Endothelial cell of umbilical vein (primary cell): ENCODE measurements at regions not wholly inside any gene's neighbourhood (a gene's known extent, or its start where the extent isn't known, plus 50 kb on each side); places are given as distances from the start of the nearest gene placed in this dataset.
"Not testable (repeated sequence)": the region's sequence is repeated elsewhere in the genome, so short reads cannot be mapped to it uniquely, and the experiment has no call there.

Experiments
- BruUV-seq: library from RNA; stranded (reverse); fragments of 400-500 nt; replicated peaks from 2 replicates; lab custom pipeline; 2021; lab: Mats Ljungman, UMichigan
- CTCF ChIA-PET: fragments of 300-600, 350-600 bp; sonication (Branson Sonifier 250); formaldehyde crosslinking; loops from one replicate; lab custom pipeline; 2021; ENCODE audit warnings: antibody characterized with exemption, inconsistent platforms; lab: Charles Lee
- POLR2A ChIA-PET: fragments of 300-600, 350-600 bp; sonication (Branson Sonifier 250); formaldehyde crosslinking; loops from one replicate; lab custom pipeline; 2021; ENCODE audit warnings: antibody characterized with exemption, inconsistent platforms; lab: Charles Lee
- DNase-seq: peaks from one replicate; pipeline ENCODE4 v3.0.0-alpha.2; 2011; ENCODE audit warnings: low read depth, low spot score
- FAIRE-seq: peaks from 2 replicates; lab custom pipeline; 2011; peaks lifted over from hg19 to GRCh38; lab: Jason Lieb, UNC
- H2AFZ ChIP-seq: 2 replicates; pipeline ENCODE4 v1.6.0; 2012; ENCODE audit warnings: low read depth, low read length, control low read depth, inconsistent platforms
- H3K27ac ChIP-seq: 2 replicates; pipeline ENCODE4 v1.5.1; 2011; ENCODE audit warnings: low read depth, mild to moderate bottlenecking, control low read depth, low read length, moderate library complexity; ENCODE audit not compliant: insufficient read depth
- H3K27me3 ChIP-seq, 2 experiments: 2 replicates each; pipeline versions ENCODE4 v1.6.0 to v1.6.1; 2011; ENCODE audit warnings: low read length in 2 of 2, mixed read lengths in 1 of 2; ENCODE audit not compliant: control insufficient read depth in 2 of 2, insufficient read depth in 2 of 2
- H3K36me3 ChIP-seq, 2 experiments: 2 replicates in 1 of 2; 3 replicates in 1 of 2; pipeline ENCODE4 v1.5.1; 2011; ENCODE audit warnings: low read length in 2 of 2, mild to moderate bottlenecking in 1 of 2, moderate library complexity in 1 of 2; ENCODE audit not compliant: control insufficient read depth in 2 of 2, insufficient read depth in 2 of 2; ENCODE audit errors: extremely low read depth in 1 of 2
- H3K4me1 ChIP-seq: 3 replicates; pipeline ENCODE4 v1.5.1; 2011; ENCODE audit warnings: mild to moderate bottlenecking, low read length; ENCODE audit not compliant: control insufficient read depth, insufficient read depth; ENCODE audit errors: extremely low read depth
- H3K4me2 ChIP-seq: 2 replicates; pipeline ENCODE4 v1.6.1; 2011; ENCODE audit warnings: low read length, control low read depth, mixed read lengths; ENCODE audit not compliant: insufficient read depth
- H3K4me3 ChIP-seq, 3 experiments: fragments of 200-600 bp in 1 of 3; sonication (generic), shearing (Covaris generic) in 1 of 3; replicated peaks in 1 of 3; 2 replicates each; pipeline ENCODE4 v1.5.1; 2011 to 2016; ENCODE audit warnings: control low read depth in 3 of 3, low read length in 3 of 3, mild to moderate bottlenecking in 2 of 3, inconsistent platforms in 1 of 3, low read depth in 1 of 3, moderate library complexity in 1 of 3; ENCODE audit not compliant: insufficient read depth in 1 of 3
- H3K79me2 ChIP-seq: 2 replicates; pipeline ENCODE4 v1.6.0; 2012; ENCODE audit warnings: low read length, inconsistent platforms; ENCODE audit not compliant: control insufficient read depth, insufficient read depth
- H3K9ac ChIP-seq: replicated peaks from 2 replicates; pipeline ENCODE3; 2011; ENCODE audit warnings: low read length, control low read depth; ENCODE audit not compliant: insufficient read depth; ENCODE audit errors: extremely low read depth
- H3K9me1 ChIP-seq: replicated peaks from 3 replicates; pipeline ENCODE4 v1.6.0; 2011; ENCODE audit warnings: mild to moderate bottlenecking, low read length; ENCODE audit not compliant: control insufficient read depth, insufficient read depth; ENCODE audit errors: extremely low read depth
- H3K9me3 ChIP-seq: replicated peaks from 2 replicates; pipeline ENCODE4 v1.5.1; 2012; ENCODE audit warnings: low read length, inconsistent platforms; ENCODE audit not compliant: control insufficient read depth, insufficient read depth
- H4K20me1 ChIP-seq: replicated peaks from 2 replicates; pipeline ENCODE3; 2011; ENCODE audit warnings: mild to moderate bottlenecking, low read length; ENCODE audit not compliant: control insufficient read depth, insufficient read depth; ENCODE audit errors: extremely low read depth
- EZH2 ChIP-seq: IDR thresholded peaks from 2 replicates; pipeline ENCODE4 v1.6.1; 2012; ENCODE audit warnings: borderline replicate concordance, low read depth, mild to moderate bottlenecking, moderate library complexity, low read length, inconsistent platforms; ENCODE audit not compliant: severe bottlenecking
- FOS ChIP-seq: IDR thresholded peaks from 2 replicates; pipeline ENCODE4 v1.6.1; 2011; ENCODE audit warnings: mild to moderate bottlenecking, low read length, moderate library complexity, borderline replicate concordance; ENCODE audit not compliant: insufficient read depth
- GATA2 ChIP-seq: IDR thresholded peaks from 2 replicates; pipeline ENCODE4 v1.7.0; 2011; ENCODE audit warnings: low read depth, mild to moderate bottlenecking, moderate library complexity, mixed read lengths, low read length; ENCODE audit not compliant: insufficient read length, insufficient read depth
- JUN ChIP-seq: IDR thresholded peaks from 2 replicates; pipeline ENCODE4 v1.6.1; 2011; ENCODE audit warnings: borderline replicate concordance, low read depth; ENCODE audit not compliant: insufficient read length, insufficient read depth
- MYC ChIP-seq: IDR thresholded peaks from one replicate; pipeline ENCODE4 v1.6.1; 2011; ENCODE audit warnings: mild to moderate bottlenecking, low read depth, low read length
- POLR2A ChIP-seq: IDR thresholded peaks from 2 replicates; pipeline ENCODE4 v1.6.1; 2012; ENCODE audit warnings: low read depth, mild to moderate bottlenecking, control low read depth, low read length
- POLR2AphosphoS5 ChIP-seq: IDR thresholded peaks from 2 replicates; pipeline ENCODE4 v1.6.1; 2012; ENCODE audit warnings: low read depth, mild to moderate bottlenecking, control low read depth, low read length, moderate library complexity; ENCODE audit not compliant: insufficient read depth
- dilution Hi-C: fragments of 300-500 bp; cut with MboI; formaldehyde crosslinking; loops from one replicate; pipeline ENCODE4 v1.15.0; 2019; ENCODE audit warnings: low sequenced_read_pairs; ENCODE audit not compliant: extremely low pct_ligation_motif_present
- intact Hi-C: fragments of 100-400 bp; cut with micrococcal nuclease; formaldehyde crosslinking; loops from one replicate; pipeline ENCODE4 v1.10.0; 2022
- TF ChIP-seq, protein P1 (sequence below), 2 donors: IDR thresholded peaks; 1 replicate in 1 of 2; 2 replicates in 1 of 2; pipeline ENCODE4 v1.5.1; 2011; ENCODE audit warnings: low read length in 2 of 2, mild to moderate bottlenecking in 2 of 2, moderate library complexity in 2 of 2, control low read depth in 1 of 2, inconsistent platforms in 1 of 2, low read depth in 1 of 2; ENCODE audit not compliant: insufficient read depth in 1 of 2; ENCODE audit errors: extremely low read depth in 1 of 2
- TF ChIP-seq, protein P2 (sequence below): IDR thresholded peaks from 2 replicates; pipeline ENCODE4 v1.6.1; 2011; ENCODE audit not compliant: insufficient read depth, insufficient read length

DNA sequence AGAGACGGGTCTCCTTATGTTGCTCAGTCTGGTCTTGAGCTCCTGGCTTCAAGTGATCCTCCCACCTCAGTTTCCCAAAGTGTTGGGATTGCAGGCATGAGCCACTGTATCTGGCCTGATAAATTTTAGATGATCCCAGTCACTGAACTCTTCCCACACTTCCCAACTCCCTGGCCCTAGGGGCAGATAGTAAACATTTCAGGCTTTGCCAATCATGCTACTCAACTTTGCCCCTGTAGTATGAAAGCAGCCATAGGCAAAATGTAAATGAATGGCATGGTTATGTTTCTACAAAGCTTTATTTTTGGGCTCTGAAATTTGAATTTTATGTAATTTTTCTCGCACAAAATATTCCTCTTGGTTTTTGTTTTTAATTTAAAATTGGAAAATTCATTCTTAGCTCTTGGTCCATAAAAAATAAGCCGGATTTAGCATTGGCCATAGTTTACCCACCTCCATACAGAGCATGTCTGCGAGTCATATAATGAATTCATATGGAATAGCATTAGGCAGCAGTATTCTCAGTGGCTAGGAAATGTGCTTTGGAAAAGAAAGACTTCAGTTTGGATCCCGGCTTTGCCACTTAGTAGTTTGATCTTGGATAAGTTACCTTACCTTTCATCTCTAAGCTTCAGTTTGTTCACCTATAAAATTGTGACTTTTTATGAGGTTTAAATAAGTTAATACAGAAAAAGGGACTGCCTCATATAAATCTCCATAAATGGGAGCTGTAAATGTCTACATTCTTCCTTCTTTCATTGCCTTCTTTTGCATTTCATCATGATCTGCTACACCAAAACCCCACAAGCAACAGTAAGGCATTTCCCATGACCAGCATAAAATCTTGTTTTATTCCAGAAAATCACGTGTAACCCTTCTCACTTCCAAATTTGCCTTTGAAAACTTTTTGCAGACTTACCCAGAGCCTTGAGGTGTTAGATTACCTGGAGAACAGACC lies 360.3 kb upstream of the TPM1 start:
- Histone ChIP-seq H3K27me3 (no peaks in the 10 kb centered on the region), H3K9me1 (no peaks in the 10 kb centered on the region), H3K9ac (no peak overlapping the region), H3K79me2 (no peaks in the 10 kb centered on the region), H3K36me3 (no peaks in the 10 kb centered on the region), H4K20me1 (no peaks in the 10 kb centered on the region), H3K4me1 (no peaks in the 10 kb centered on the region), H3K9me3 (no peaks in the 10 kb centered on the region), H3K27ac (no peak overlapping the region), H3K4me3 (no peak overlapping the region), H3K4me2 (no peak overlapping the region), H2AFZ (no peak overlapping the region)
- DNase-seq (no peak), FAIRE-seq (no peak)
- dilution Hi-C loops (no loop called here), intact Hi-C loops (no loop called here)
- ChIA-PET POLR2A (no interaction called here), CTCF (no interaction called here)
- TF ChIP-seq FOS (no peak), EZH2 (no peak), POLR2AphosphoS5 (no peak), MYC (no peak), GATA2 (no peak), POLR2A (no peak), JUN (no peak)
- TF ChIP-seq, protein P1, sequence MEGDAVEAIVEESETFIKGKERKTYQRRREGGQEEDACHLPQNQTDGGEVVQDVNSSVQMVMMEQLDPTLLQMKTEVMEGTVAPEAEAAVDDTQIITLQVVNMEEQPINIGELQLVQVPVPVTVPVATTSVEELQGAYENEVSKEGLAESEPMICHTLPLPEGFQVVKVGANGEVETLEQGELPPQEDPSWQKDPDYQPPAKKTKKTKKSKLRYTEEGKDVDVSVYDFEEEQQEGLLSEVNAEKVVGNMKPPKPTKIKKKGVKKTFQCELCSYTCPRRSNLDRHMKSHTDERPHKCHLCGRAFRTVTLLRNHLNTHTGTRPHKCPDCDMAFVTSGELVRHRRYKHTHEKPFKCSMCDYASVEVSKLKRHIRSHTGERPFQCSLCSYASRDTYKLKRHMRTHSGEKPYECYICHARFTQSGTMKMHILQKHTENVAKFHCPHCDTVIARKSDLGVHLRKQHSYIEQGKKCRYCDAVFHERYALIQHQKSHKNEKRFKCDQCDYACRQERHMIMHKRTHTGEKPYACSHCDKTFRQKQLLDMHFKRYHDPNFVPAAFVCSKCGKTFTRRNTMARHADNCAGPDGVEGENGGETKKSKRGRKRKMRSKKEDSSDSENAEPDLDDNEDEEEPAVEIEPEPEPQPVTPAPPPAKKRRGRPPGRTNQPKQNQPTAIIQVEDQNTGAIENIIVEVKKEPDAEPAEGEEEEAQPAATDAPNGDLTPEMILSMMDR (IDR thresholded peaks at IDR 0.05; ENCODE audit: extremely low read depth in 1 of 2, insufficient read depth in 1 of 2, low read depth in 1 of 2, low read length in 2 of 2), result no peak
- TF ChIP-seq, protein P2, sequence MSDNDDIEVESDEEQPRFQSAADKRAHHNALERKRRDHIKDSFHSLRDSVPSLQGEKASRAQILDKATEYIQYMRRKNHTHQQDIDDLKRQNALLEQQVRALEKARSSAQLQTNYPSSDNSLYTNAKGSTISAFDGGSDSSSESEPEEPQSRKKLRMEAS, result no peak
- no TSS peak for BruUV-seq

DNA sequence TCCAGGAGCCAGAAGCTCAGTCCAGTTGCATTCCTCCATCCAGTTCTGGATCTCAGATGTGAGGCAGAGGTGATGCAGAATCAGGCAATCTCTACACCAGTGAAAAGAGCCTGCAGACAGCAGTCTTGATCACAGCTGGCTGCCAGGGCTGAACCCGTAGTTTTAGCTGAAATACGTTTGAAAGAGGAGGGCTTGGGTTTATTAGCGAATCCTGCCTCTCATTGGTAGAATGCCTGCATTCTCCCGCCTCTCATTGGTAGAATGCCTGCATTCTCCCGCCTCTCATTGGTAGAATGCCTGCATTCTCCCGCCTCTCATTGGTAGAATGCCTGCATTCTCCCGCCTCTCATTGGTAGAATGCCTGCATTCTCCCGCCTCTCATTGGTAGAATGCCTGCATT lies 359.4 kb upstream of the TPM1 start:
- BruUV-seq, result not testable (repeated sequence)

More for the DNA sequence above, 359.4 kb upstream of the TPM1 start:
- H3K4me2 ChIP-seq, H3K27me3 ChIP-seq, H4K20me1 ChIP-seq, CTCF ChIA-PET, H3K9ac ChIP-seq, H3K79me2 ChIP-seq, H3K27ac ChIP-seq, H3K36me3 ChIP-seq, H3K9me1 ChIP-seq, H2AFZ ChIP-seq, dilution Hi-C loops, H3K9me3 ChIP-seq, H3K4me1 ChIP-seq, POLR2A ChIA-PET, intact Hi-C loops, FAIRE-seq, DNase-seq, H3K4me3 ChIP-seq: not testable (repeated sequence)
